Activated naive CD8-positive, alpha-beta T cell treated with anti-CD3 and anti-CD28 coated beads, Interleukin-2, amount 50 U/mL, for 24 hours (primary cell): ENCODE measurements at regions not wholly inside any gene's neighbourhood (a gene's known extent, or its start where the extent isn't known, plus 50 kb on each side); places are given as distances from the start of the nearest gene placed in this dataset.
A peak's percentile ranks its signal among the peaks of the same experiment; 100 is the strongest.

Experiments
- ATAC-seq: fragments of 150-1000 bp; cut with Tn5 transposase; one replicate; pipeline ENCODE4 v1.10.0; 2021
- DNase-seq: peaks from one replicate; pipeline ENCODE4 v3.0.0; 2021
- H3K27ac Mint-ChIP-seq: one replicate; pipeline ENCODE4 v1.8.0; 2021; ENCODE audit warnings: mild to moderate bottlenecking, mixed read lengths
- H3K27me3 Mint-ChIP-seq: one replicate; pipeline ENCODE4 v1.8.0; 2021; ENCODE audit warnings: mixed read lengths
- H3K36me3 Mint-ChIP-seq: one replicate; pipeline ENCODE4 v1.8.0; 2021; ENCODE audit warnings: low read depth, mixed read lengths
- H3K4me1 Mint-ChIP-seq: one replicate; pipeline ENCODE4 v1.8.0; 2021; ENCODE audit warnings: mixed read lengths
- H3K4me3 Mint-ChIP-seq: one replicate; pipeline ENCODE4 v1.8.0; 2021; ENCODE audit warnings: mild to moderate bottlenecking, moderate library complexity, mixed read lengths
- H3K9me3 Mint-ChIP-seq: one replicate; pipeline ENCODE4 v1.8.0; 2021; ENCODE audit warnings: mixed read lengths

GRCh38 chr2:225140723-225141122, 98.5 kb upstream of the DOCK10 start:
- no peak for DNase-seq
- H3K4me1 Mint-ChIP-seq = no peaks in the 10 kb centered on the region
- H3K36me3 Mint-ChIP-seq = no peaks in the 10 kb centered on the region
- H3K27ac Mint-ChIP-seq = no peak overlapping the region
- no peak overlapping the region for H3K4me3 Mint-ChIP-seq
- H3K9me3 Mint-ChIP-seq = peaks cover 14% of the 10 kb centered on the region
- no peaks in the 10 kb centered on the region for H3K27me3 Mint-ChIP-seq
- ATAC-seq = no peak

- Mint-ChIP-seq H3K4me1 (no peaks in the 10 kb centered on the region), H3K36me3 (no peaks in the 10 kb centered on the region), H3K9me3 (peaks cover 8% of the 10 kb centered on the region), H3K27me3 (no peaks in the 10 kb centered on the region), H3K4me3 (no peak overlapping the region), H3K27ac (no peak overlapping the region)
- DNase-seq (no peak), ATAC-seq (no peak)
These were observed 95.7 kb upstream of the DOCK10 start for GRCh38 chr2:225137971-225138370.

DNA sequence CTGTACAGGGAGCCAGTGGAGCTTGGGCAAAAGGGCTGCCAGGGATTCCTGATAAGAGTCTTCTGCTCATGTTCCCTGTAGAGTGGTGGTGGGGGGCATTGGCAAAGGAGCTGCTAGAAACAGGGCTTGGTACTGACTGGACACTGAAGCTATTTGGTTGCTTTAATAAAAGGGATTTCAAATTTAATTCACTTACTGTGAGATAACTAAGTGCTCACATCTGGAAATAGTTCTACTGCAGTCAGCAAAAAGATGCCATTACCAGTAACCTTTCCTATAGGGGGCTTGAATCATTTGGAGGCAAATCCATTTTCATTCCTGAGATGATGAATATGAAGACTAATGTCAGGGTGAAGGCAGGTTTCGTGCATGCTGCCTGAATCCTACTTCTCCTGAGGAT, 94.3 kb upstream of the DOCK10 start:
- no peaks in the 10 kb centered on the region for H3K27me3 Mint-ChIP-seq
- DNase-seq (no peak), ATAC-seq (no peak)
- no peaks in the 10 kb centered on the region for H3K36me3 Mint-ChIP-seq
- H3K27ac Mint-ChIP-seq = no peak overlapping the region
- H3K4me3 Mint-ChIP-seq = no peak overlapping the region
- no peaks in the 10 kb centered on the region for H3K4me1 Mint-ChIP-seq
- peaks cover 8% of the 10 kb centered on the region for H3K9me3 Mint-ChIP-seq

- no peaks in the 10 kb centered on the region for H3K36me3 Mint-ChIP-seq
- H3K27ac Mint-ChIP-seq = no peak overlapping the region
- ATAC-seq = no peak
- no peaks in the 10 kb centered on the region for H3K27me3 Mint-ChIP-seq
- H3K9me3 Mint-ChIP-seq = no peaks in the 10 kb centered on the region
- no peak for DNase-seq
- no peak overlapping the region for H3K4me3 Mint-ChIP-seq
- no peaks in the 10 kb centered on the region for H3K4me1 Mint-ChIP-seq
These were observed 89.6 kb upstream of the DOCK10 start for GRCh38 chr2:225131898-225132297.

GRCh38 chr2:225130093-225130492, 87.8 kb upstream of the DOCK10 start:
- Mint-ChIP-seq H3K4me1 (no peaks in the 10 kb centered on the region), H3K27ac (no peak overlapping the region), H3K9me3 (no peaks in the 10 kb centered on the region), H3K4me3 (no peak overlapping the region), H3K27me3 (no peaks in the 10 kb centered on the region), H3K36me3 (no peaks in the 10 kb centered on the region)
- no peak for ATAC-seq
- DNase-seq = no peak

- Mint-ChIP-seq H3K9me3 (no peaks in the 10 kb centered on the region), H3K4me1 (peaks cover 2% of the 10 kb centered on the region), H3K27me3 (no peaks in the 10 kb centered on the region), H3K27ac (no peak overlapping the region), H3K4me3 (no peak overlapping the region), H3K36me3 (no peaks in the 10 kb centered on the region)
- no peak for ATAC-seq
- no peak for DNase-seq
These were observed 82.2 kb upstream of the DOCK10 start for GRCh38 chr2:225124311-225125017.

GRCh38 chr2:225122583-225123486, 80.6 kb upstream of the DOCK10 start:
- peaks cover 2% of the 10 kb centered on the region for H3K4me1 Mint-ChIP-seq
- H3K27ac Mint-ChIP-seq = peak overlapping the region; percentile 61
- H3K36me3 Mint-ChIP-seq = no peaks in the 10 kb centered on the region
- ATAC-seq (no peak), DNase-seq (peak; percentile 27)
- H3K4me3 Mint-ChIP-seq = no peak overlapping the region
- no peaks in the 10 kb centered on the region for H3K27me3 Mint-ChIP-seq
- H3K9me3 Mint-ChIP-seq = no peaks in the 10 kb centered on the region

GRCh38 chr2:225122007-225122406, 79.7 kb upstream of the DOCK10 start:
- Mint-ChIP-seq H3K4me3 (no peak overlapping the region), H3K27me3 (no peaks in the 10 kb centered on the region), H3K36me3 (no peaks in the 10 kb centered on the region), H3K9me3 (no peaks in the 10 kb centered on the region), H3K4me1 (peaks cover 2% of the 10 kb centered on the region), H3K27ac (no peak overlapping the region)
- ATAC-seq = no peak
- DNase-seq = no peak

- no peak for DNase-seq
- no peak for ATAC-seq
- Mint-ChIP-seq H3K4me1 (peaks cover 5% of the 10 kb centered on the region), H3K4me3 (no peak overlapping the region), H3K36me3 (no peaks in the 10 kb centered on the region), H3K27ac (no peak overlapping the region), H3K9me3 (no peaks in the 10 kb centered on the region), H3K27me3 (no peaks in the 10 kb centered on the region)
These were observed 77.9 kb upstream of the DOCK10 start for GRCh38 chr2:225120186-225120585.

- no peaks in the 10 kb centered on the region for H3K27me3 Mint-ChIP-seq
- no peak overlapping the region for H3K27ac Mint-ChIP-seq
- H3K4me3 Mint-ChIP-seq = no peak overlapping the region
- H3K9me3 Mint-ChIP-seq = no peaks in the 10 kb centered on the region
- no peaks in the 10 kb centered on the region for H3K36me3 Mint-ChIP-seq
- peaks cover 4% of the 10 kb centered on the region for H3K4me1 Mint-ChIP-seq
- DNase-seq (no peak), ATAC-seq (no peak)
These were observed 74.9 kb upstream of the DOCK10 start for GRCh38 chr2:225117051-225117716.

DNA sequence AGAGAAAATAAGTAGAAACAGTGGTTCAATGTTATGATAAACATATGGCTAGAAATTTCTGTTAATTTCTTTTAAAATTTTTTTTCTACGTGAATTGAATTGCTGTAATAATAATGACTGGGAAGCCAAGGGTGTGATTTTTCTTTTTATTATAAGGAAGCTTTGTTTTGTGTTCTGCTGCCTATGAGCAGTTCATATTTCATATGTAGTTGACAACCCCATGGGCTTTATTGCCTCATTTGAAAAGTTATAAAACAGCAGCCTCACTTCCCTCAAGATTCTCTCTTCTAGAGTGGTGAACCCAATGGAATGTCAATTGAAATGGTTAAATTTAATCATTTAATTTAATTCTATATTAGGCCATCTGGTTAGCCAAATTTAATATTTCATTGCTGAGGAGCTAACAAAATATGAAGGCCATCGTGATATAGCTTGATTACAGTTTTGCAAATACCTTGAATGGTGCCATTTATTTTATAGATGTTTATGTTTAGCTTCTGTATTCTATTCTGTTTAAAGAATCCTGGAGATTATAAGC, 72.6 kb upstream of the DOCK10 start:
- no peak for DNase-seq
- Mint-ChIP-seq H3K27me3 (no peaks in the 10 kb centered on the region), H3K36me3 (no peaks in the 10 kb centered on the region), H3K9me3 (no peaks in the 10 kb centered on the region), H3K27ac (no peak overlapping the region), H3K4me1 (peaks cover 4% of the 10 kb centered on the region), H3K4me3 (no peak overlapping the region)
- no peak for ATAC-seq

GRCh38 chr2:225113371-225114015, 71.2 kb upstream of the DOCK10 start:
- H3K4me1 Mint-ChIP-seq = peaks cover 4% of the 10 kb centered on the region
- H3K36me3 Mint-ChIP-seq = no peaks in the 10 kb centered on the region
- DNase-seq = no peak
- H3K9me3 Mint-ChIP-seq = no peaks in the 10 kb centered on the region
- H3K4me3 Mint-ChIP-seq = no peak overlapping the region
- H3K27ac Mint-ChIP-seq = no peak overlapping the region
- H3K27me3 Mint-ChIP-seq = no peaks in the 10 kb centered on the region
- no peak for ATAC-seq

DNA sequence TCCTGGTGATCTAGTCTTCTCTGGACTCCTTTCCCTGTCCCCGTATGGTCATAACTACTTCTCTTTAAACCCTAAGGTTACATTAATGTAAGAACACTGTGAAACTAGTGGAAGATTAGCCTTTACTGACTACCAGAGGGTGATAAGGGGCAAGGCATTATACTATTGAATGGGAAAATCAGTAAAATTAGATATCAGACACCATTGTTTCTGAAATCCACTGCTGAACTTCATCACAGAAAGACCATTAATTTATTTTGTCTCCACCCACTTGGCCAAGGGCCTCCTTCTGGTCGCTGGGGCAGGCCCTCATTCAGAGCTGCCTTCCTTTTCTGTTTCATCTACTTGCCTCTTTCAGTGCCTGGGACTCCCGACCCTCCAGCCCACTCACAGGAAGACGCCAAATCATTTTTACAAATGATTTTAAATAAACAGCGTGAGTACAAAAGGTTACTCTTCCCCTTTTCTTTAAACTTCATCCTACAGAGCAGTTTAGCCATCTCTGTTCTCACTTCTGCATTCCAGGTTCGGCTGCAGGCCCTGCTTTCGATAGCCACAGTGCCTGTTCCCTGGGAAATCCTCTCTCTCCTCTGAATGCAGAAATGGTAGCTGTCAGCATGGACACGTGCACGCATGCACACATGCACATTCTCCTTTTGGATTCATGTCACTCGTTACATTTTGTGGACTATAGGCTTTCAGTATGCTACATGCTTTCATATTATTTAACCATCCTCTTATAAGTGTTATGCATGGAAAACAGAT, 70.3 kb upstream of the DOCK10 start:
- H3K36me3 Mint-ChIP-seq = no peaks in the 10 kb centered on the region
- DNase-seq (no peak), ATAC-seq (no peak)
- no peak overlapping the region for H3K4me3 Mint-ChIP-seq
- no peaks in the 10 kb centered on the region for H3K9me3 Mint-ChIP-seq
- peaks cover 4% of the 10 kb centered on the region for H3K4me1 Mint-ChIP-seq
- no peak overlapping the region for H3K27ac Mint-ChIP-seq
- no peaks in the 10 kb centered on the region for H3K27me3 Mint-ChIP-seq

GRCh38 chr2:225108805-225109204, 66.5 kb upstream of the DOCK10 start:
- no peaks in the 10 kb centered on the region for H3K27me3 Mint-ChIP-seq
- no peak overlapping the region for H3K27ac Mint-ChIP-seq
- H3K36me3 Mint-ChIP-seq = no peaks in the 10 kb centered on the region
- no peak for DNase-seq
- no peak for ATAC-seq
- H3K9me3 Mint-ChIP-seq = no peaks in the 10 kb centered on the region
- no peak overlapping the region for H3K4me3 Mint-ChIP-seq
- no peaks in the 10 kb centered on the region for H3K4me1 Mint-ChIP-seq
